GM12872 (cell line): ENCODE measurements at regions not wholly inside any gene's neighbourhood (a gene's known extent, or its start where the extent isn't known, plus 50 kb on each side); places are given as distances from the start of the nearest gene placed in this dataset.

Source experiments
- TF ChIP-seq, protein P1 (sequence below): IDR thresholded peaks from 3 replicates; pipeline ENCODE4 v1.5.1; 2011; ENCODE audit warnings: low read depth, mild to moderate bottlenecking, low read length, moderate library complexity; ENCODE audit not compliant: insufficient read depth

- TF ChIP-seq, protein P1, sequence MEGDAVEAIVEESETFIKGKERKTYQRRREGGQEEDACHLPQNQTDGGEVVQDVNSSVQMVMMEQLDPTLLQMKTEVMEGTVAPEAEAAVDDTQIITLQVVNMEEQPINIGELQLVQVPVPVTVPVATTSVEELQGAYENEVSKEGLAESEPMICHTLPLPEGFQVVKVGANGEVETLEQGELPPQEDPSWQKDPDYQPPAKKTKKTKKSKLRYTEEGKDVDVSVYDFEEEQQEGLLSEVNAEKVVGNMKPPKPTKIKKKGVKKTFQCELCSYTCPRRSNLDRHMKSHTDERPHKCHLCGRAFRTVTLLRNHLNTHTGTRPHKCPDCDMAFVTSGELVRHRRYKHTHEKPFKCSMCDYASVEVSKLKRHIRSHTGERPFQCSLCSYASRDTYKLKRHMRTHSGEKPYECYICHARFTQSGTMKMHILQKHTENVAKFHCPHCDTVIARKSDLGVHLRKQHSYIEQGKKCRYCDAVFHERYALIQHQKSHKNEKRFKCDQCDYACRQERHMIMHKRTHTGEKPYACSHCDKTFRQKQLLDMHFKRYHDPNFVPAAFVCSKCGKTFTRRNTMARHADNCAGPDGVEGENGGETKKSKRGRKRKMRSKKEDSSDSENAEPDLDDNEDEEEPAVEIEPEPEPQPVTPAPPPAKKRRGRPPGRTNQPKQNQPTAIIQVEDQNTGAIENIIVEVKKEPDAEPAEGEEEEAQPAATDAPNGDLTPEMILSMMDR = no peak
Observed at GRCh38 chr6:11333132-11333849, 100.8 kb upstream of the NEDD9 start.

DNA sequence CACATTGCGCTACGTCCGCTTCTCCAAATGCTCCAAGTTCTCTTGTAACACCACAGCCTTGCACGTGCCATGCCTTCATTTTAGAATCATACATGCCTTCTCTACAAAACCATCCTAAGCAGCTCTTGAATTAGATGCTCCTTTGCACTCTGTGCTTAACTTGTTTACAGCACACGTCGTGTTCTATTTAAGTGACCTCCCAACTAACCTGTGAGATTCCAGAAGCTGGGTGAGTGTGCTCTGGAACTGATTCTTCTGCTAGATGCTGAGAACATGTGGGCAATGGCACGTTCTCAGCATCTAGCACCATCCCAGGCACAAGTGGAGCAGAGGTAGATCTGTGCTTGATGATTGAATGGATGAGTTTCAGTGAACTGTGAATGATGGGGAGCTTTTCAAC, 100.0 kb upstream of the NEDD9 start:
- TF ChIP-seq, protein P1 = no peak

GRCh38 chr6:11331111-11331510, 98.6 kb upstream of the NEDD9 start:
- TF ChIP-seq, protein P1 = no peak

DNA sequence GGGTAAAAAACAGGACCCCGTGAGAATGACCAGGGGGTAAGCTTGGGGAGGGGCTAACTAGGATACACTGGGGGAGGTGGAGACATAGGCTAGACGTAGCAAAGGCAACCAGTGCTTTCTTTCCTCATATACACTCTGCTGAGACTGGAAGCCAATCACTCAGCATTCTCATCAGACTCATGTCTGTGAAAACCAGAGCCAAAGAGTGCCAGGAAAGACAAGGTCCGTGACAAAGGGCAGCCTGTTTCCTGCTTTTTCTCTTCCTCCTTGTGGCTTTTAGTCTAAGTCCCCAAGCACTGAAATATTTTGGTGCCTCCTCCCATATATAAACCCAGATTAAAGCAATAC, 97.9 kb upstream of the NEDD9 start:
- TF ChIP-seq, protein P1 = no peak

- TF ChIP-seq, protein P1 = no peak
Observed at GRCh38 chr6:11329726-11330412, 97.4 kb upstream of the NEDD9 start.

- TF ChIP-seq, protein P1 = no peak
Observed at GRCh38 chr6:11328613-11329247, 96.3 kb upstream of the NEDD9 start.

DNA sequence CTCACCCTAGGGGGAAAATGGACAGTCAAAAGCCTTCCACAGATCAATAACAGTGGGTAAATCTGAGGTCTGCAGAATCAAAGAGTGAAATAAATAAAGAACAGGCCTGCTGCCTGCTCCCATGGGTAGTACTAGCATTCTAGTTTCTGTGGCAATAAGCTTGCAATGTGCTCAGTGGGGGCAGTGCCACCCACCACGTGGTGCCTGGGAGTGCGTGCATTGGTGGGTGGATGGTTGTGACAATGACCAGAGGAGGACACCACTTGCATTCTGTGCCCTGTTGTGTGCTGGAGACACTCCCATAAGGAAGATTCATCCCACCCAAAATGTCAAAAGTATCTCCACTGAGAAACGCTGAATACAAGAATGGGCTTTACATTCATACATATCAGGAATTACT, 95.5 kb upstream of the NEDD9 start:
- TF ChIP-seq, protein P1 = no peak
